ENCODE measurements at regions not wholly inside any gene's neighbourhood (a gene's known extent, or its start where the extent isn't known, plus 50 kb on each side); places are given as distances from the start of the nearest gene placed in this dataset.

GRCh38 chr3:24043985-24044384 lies 98.9 kb downstream of the NR1D2 start:
- TF ChIP-seq CTCF (IDR thresholded peaks at IDR 0.05 in 8 of 11, conservative IDR thresholded peaks at IDR 0.05 in 3 of 11) (no peak), POLR2AphosphoS5 (IDR thresholded peaks at IDR 0.05) (no peak)

All from spleen (tissue), 7 donors.